ENCODE measurements at regions not wholly inside any gene's neighbourhood (a gene's known extent, or its start where the extent isn't known, plus 50 kb on each side); places are given as distances from the start of the nearest gene placed in this dataset.

DNA sequence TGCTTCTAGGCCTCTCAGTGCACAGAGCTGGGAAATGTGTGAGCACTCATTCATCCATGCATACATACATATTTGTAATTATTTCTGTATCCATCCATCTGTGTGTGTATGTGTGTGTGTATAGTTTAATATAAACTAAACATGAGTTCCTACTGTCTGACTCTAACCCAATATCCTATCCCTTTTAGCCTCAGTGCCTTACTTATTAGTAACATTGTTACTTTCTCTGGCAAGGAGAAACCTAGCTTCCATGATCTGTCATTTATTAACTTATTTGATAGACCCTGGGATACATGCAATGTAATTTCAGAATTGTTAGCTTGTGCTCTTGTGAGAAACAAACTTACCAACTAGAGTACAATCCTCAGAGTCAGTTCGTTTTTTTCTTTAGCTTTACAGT, 59.0 kb upstream of the WSCD1 start (continued):
- TF ChIP-seq, protein P1, sequence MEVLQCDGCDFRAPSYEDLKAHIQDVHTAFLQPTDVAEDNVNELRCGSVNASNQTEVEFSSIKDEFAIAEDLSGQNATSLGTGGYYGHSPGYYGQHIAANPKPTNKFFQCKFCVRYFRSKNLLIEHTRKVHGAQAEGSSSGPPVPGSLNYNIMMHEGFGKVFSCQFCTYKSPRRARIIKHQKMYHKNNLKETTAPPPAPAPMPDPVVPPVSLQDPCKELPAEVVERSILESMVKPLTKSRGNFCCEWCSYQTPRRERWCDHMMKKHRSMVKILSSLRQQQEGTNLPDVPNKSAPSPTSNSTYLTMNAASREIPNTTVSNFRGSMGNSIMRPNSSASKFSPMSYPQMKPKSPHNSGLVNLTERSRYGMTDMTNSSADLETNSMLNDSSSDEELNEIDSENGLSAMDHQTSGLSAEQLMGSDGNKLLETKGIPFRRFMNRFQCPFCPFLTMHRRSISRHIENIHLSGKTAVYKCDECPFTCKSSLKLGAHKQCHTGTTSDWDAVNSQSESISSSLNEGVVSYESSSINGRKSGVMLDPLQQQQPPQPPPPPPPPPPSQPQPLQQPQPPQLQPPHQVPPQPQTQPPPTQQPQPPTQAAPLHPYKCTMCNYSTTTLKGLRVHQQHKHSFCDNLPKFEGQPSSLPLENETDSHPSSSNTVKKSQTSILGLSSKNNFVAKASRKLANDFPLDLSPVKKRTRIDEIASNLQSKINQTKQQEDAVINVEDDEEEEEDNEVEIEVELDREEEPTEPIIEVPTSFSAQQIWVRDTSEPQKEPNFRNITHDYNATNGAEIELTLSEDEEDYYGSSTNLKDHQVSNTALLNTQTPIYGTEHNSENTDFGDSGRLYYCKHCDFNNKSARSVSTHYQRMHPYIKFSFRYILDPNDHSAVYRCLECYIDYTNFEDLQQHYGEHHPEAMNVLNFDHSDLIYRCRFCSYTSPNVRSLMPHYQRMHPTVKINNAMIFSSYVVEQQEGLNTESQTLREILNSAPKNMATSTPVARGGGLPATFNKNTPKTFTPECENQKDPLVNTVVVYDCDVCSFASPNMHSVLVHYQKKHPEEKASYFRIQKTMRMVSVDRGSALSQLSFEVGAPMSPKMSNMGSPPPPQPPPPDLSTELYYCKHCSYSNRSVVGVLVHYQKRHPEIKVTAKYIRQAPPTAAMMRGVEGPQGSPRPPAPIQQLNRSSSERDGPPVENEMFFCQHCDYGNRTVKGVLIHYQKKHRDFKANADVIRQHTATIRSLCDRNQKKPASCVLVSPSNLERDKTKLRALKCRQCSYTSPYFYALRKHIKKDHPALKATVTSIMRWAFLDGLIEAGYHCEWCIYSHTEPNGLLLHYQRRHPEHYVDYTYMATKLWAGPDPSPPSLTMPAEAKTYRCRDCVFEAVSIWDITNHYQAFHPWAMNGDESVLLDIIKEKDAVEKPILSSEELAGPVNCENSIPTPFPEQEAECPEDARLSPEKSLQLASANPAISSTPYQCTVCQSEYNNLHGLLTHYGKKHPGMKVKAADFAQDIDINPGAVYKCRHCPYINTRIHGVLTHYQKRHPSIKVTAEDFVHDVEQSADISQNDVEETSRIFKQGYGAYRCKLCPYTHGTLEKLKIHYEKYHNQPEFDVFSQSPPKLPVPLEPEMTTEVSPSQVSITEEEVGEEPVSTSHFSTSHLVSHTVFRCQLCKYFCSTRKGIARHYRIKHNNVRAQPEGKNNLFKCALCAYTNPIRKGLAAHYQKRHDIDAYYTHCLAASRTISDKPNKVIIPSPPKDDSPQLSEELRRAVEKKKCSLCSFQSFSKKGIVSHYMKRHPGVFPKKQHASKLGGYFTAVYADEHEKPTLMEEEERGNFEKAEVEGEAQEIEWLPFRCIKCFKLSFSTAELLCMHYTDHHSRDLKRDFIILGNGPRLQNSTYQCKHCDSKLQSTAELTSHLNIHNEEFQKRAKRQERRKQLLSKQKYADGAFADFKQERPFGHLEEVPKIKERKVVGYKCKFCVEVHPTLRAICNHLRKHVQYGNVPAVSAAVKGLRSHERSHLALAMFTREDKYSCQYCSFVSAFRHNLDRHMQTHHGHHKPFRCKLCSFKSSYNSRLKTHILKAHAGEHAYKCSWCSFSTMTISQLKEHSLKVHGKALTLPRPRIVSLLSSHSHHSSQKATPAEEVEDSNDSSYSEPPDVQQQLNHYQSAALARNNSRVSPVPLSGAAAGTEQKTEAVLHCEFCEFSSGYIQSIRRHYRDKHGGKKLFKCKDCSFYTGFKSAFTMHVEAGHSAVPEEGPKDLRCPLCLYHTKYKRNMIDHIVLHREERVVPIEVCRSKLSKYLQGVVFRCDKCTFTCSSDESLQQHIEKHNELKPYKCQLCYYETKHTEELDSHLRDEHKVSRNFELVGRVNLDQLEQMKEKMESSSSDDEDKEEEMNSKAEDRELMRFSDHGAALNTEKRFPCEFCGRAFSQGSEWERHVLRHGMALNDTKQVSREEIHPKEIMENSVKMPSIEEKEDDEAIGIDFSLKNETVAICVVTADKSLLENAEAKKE (CRISPR knock-in tag; IDR thresholded peaks at IDR 0.05), result no peak
- TF ChIP-seq, protein P2, sequence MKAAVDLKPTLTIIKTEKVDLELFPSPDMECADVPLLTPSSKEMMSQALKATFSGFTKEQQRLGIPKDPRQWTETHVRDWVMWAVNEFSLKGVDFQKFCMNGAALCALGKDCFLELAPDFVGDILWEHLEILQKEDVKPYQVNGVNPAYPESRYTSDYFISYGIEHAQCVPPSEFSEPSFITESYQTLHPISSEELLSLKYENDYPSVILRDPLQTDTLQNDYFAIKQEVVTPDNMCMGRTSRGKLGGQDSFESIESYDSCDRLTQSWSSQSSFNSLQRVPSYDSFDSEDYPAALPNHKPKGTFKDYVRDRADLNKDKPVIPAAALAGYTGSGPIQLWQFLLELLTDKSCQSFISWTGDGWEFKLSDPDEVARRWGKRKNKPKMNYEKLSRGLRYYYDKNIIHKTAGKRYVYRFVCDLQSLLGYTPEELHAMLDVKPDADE (IDR thresholded peaks at IDR 0.05), result no peak
- no peak for TF ChIP-seq CREB1 (CRISPR knock-in tag; IDR thresholded peaks at IDR 0.05; ENCODE audit: low read depth)
- TF ChIP-seq EZH2phosphoT487 (IDR thresholded peaks at IDR 0.05; ENCODE audit: unreplicated experiment), result no peak

DNA sequence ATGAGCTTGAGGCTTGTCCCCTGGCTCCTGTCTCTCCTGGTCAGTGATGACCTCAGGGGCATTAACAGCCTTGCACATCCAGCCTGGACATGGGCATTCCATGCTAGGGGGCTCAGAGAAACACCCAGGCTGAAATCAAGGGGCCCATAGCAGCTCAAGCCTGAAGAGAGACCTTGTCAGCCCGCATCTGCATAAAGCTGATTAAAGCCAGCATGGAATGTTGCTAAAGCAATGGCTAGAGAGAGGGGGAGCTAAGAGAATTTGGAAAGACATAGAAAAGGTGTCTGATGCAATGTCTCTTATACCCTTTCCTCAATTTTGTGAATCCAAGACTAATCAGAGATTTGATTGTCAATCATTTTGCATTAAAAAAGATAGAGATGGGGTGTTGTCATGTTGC, 51.4 kb upstream of the WSCD1 start:
- Histone ChIP-seq H3K27me3 (ENCODE audit: insufficient read depth) (no peaks in the 10 kb centered on the region), H3K9me2 (ENCODE audit: insufficient read depth) (peaks cover 3% of the 10 kb centered on the region; the same call in 1 of the 2 replicates), H3K36me3 (ENCODE audit: insufficient read depth) (no peaks in the 10 kb centered on the region), H4K20me1 (replicated peaks; ENCODE audit: insufficient read depth) (no peaks in the 10 kb centered on the region), H3K4me3 (no peak overlapping the region), H3K4me1 (ENCODE audit: insufficient read depth) (no peaks in the 10 kb centered on the region), H3K4me2 (no peak overlapping the region), H2AFZ (peak overlapping the region; percentile 45; the same call in 1 of the 2 replicates), H3K79me2 (replicated peaks; ENCODE audit: insufficient read depth) (no peaks in the 10 kb centered on the region), H3F3A (replicated peaks; ENCODE audit: low read depth) (no peaks in the 10 kb centered on the region), H3K27ac (ENCODE audit: low read depth) (no peak overlapping the region)
- no peaks in the 10 kb centered on the region for H3K36me3 Mint-ChIP-seq (ENCODE audit: low read depth)
- no peak for TF ChIP-seq NANOG (IDR thresholded peaks at IDR 0.05; ENCODE audit: borderline replicate concordance)
- TF ChIP-seq JUNB (IDR thresholded peaks at IDR 0.05; ENCODE audit: unreplicated experiment), result no peak
- peak; percentile 57 for ATAC-seq
- no peak overlapping the region for H3K4me3 Mint-ChIP-seq
- DNase-seq (ENCODE audit: low spot score), result peak; percentile 24
- no peak overlapping the region for H3K27ac Mint-ChIP-seq
- H3K27me3 Mint-ChIP-seq (ENCODE audit: insufficient read depth, low read depth, poor library complexity), result no peaks in the 10 kb centered on the region
- H3K9me3 Mint-ChIP-seq, result 0 out of 3 replicates have a peak, but pooled peaks cover 4% of the 10 kb centered on the region
- H3K4me1 Mint-ChIP-seq, result peaks cover 7% of the 10 kb centered on the region
